ENCODE measurements at regions not wholly inside any gene's neighbourhood (a gene's known extent, or its start where the extent isn't known, plus 50 kb on each side); places are given as distances from the start of the nearest gene placed in this dataset.
"Not testable (repeated sequence)": the region's sequence is repeated elsewhere in the genome, so short reads cannot be mapped to it uniquely, and the experiment has no call there.

GRCh38 chr12:78338054-78338785, 507.5 kb downstream of the NAV3 start:
- DNase-seq (ENCODE audit: low spot score) = no peak

- no peak for DNase-seq (ENCODE audit: low spot score)
Measured at GRCh38 chr12:78340406-78340805, 509.7 kb downstream of the NAV3 start.

GRCh38 chr12:78343657-78344056, 513.0 kb downstream of the NAV3 start:
- DNase-seq (ENCODE audit: low spot score) = no peak

GRCh38 chr12:78359520-78359919, 505.1 kb upstream of the SYT1 start:
- DNase-seq (ENCODE audit: low spot score) = no peak

- DNase-seq (ENCODE audit: low spot score) = no peak
Measured at GRCh38 chr12:78361683-78362082, 502.9 kb upstream of the SYT1 start.

GRCh38 chr12:78371284-78371683, 493.3 kb upstream of the SYT1 start:
- no peak for DNase-seq (ENCODE audit: low spot score)

GRCh38 chr12:78375461-78375860, 489.1 kb upstream of the SYT1 start:
- no peak for DNase-seq (ENCODE audit: low spot score)

- DNase-seq (ENCODE audit: low spot score) = no peak
Measured at GRCh38 chr12:78376257-78376656, 488.3 kb upstream of the SYT1 start.

GRCh38 chr12:78379065-78379464, 485.5 kb upstream of the SYT1 start:
- not testable (repeated sequence) for DNase-seq (ENCODE audit: low spot score)

GRCh38 chr12:78383414-78383813, 481.2 kb upstream of the SYT1 start:
- DNase-seq (ENCODE audit: low spot score) = no peak

GRCh38 chr12:78384541-78384940, 480.0 kb upstream of the SYT1 start:
- no peak for DNase-seq (ENCODE audit: low spot score)

- no peak for DNase-seq (ENCODE audit: low spot score)
Measured at GRCh38 chr12:78385541-78385940, 479.0 kb upstream of the SYT1 start.

- no peak for DNase-seq (ENCODE audit: low spot score)
Measured at GRCh38 chr12:78386871-78387270, 477.7 kb upstream of the SYT1 start.

GRCh38 chr12:78387721-78388120, 476.9 kb upstream of the SYT1 start:
- DNase-seq (ENCODE audit: low spot score) = no peak

- no peak for DNase-seq (ENCODE audit: low spot score)
Measured at GRCh38 chr12:78388461-78388860, 476.1 kb upstream of the SYT1 start.

- no peak for DNase-seq (ENCODE audit: low spot score)
Measured at GRCh38 chr12:78390920-78391319, 473.7 kb upstream of the SYT1 start.

GRCh38 chr12:78392918-78393317, 471.7 kb upstream of the SYT1 start:
- no peak for DNase-seq (ENCODE audit: low spot score)

GRCh38 chr12:78395961-78396360, 468.6 kb upstream of the SYT1 start:
- no peak for DNase-seq (ENCODE audit: low spot score)

- no peak for DNase-seq (ENCODE audit: low spot score)
Measured at GRCh38 chr12:78396538-78396937, 468.0 kb upstream of the SYT1 start.

GRCh38 chr12:78398750-78399149, 465.8 kb upstream of the SYT1 start:
- DNase-seq (ENCODE audit: low spot score) = no peak

GRCh38 chr12:78402366-78403134, 462.0 kb upstream of the SYT1 start:
- no peak for DNase-seq (ENCODE audit: low spot score)

GRCh38 chr12:78403136-78403535, 461.4 kb upstream of the SYT1 start:
- no peak for DNase-seq (ENCODE audit: low spot score)

GRCh38 chr12:78403681-78404080, 460.9 kb upstream of the SYT1 start:
- DNase-seq (ENCODE audit: low spot score) = no peak

GRCh38 chr12:78406213-78406612, 458.4 kb upstream of the SYT1 start:
- no peak for DNase-seq (ENCODE audit: low spot score)

All from ecto neural progenitor cell (in vitro differentiated cells).